A549 (cell line): ENCODE measurements at regions not wholly inside any gene's neighbourhood (a gene's known extent, or its start where the extent isn't known, plus 50 kb on each side); places are given as distances from the start of the nearest gene placed in this dataset.
"Not testable (repeated sequence)": the region's sequence is repeated elsewhere in the genome, so short reads cannot be mapped to it uniquely, and the experiment has no call there.

Source experiments
- ATAC-seq, 2 experiments: fragments of 200-7000 bp in 1 of 2; fragments of >200 bp in 1 of 2; cut with Nextera tagmentation in 1 of 2; cut with Tn5 transposase in 1 of 2; 3 replicates each; pipeline versions ENCODE4 v1.8.0 to v1.9.1; 2018 to 2020; ENCODE audit warnings: mild to moderate bottlenecking in 1 of 2, moderate library complexity in 1 of 2
- CTCF ChIA-PET: fragments of 300-600 bp; sonication (Branson Sonifier 250); formaldehyde crosslinking; extraction: SDS; loops from one replicate; lab custom pipeline; 2021; ENCODE audit warnings: antibody characterized with exemption, inconsistent platforms; lab: Yijun Ruan, JAX
- POLR2A ChIA-PET: fragments of 350-600 bp; formaldehyde crosslinking; extraction: SDS; loops from one replicate; lab custom pipeline; 2021; ENCODE audit warnings: antibody characterized with exemption, inconsistent platforms; lab: Yijun Ruan, JAX
- DNase-seq, 2 experiments: peaks; one replicate each; pipeline versions ENCODE4 v3.0.0 to v3.0.0-alpha.2; 2011 to 2016; ENCODE audit warnings: low read depth in 1 of 2, low spot score in 1 of 2
- FAIRE-seq: peaks from 2 replicates; lab custom pipeline; 2011; peaks lifted over from hg19 to GRCh38; lab: Jason Lieb, UNC
- H3K27ac ChIP-seq, 2 experiments: fragments of >200 bp; sonication (Bioruptor Twin); formaldehyde crosslinking; 3 replicates each; pipeline ENCODE4 v1.5.1; 2016 to 2017
- H3K4me1 ChIP-seq: fragments of >200 bp; sonication (Bioruptor Twin); formaldehyde crosslinking; 3 replicates; pipeline ENCODE4 v1.6.1; 2016
- H3K4me2 ChIP-seq: fragments of >200 bp; sonication (Bioruptor Twin); formaldehyde crosslinking; 3 replicates; pipeline ENCODE4 v1.6.1; 2016
- H3K4me3 ChIP-seq: fragments of >200 bp; sonication (Bioruptor Twin); formaldehyde crosslinking; 3 replicates; pipeline ENCODE4 v1.5.1; 2016
- H3K9me3 ChIP-seq: fragments of >200 bp; sonication (Bioruptor Twin); formaldehyde crosslinking; 3 replicates; pipeline ENCODE4 v1.6.1; 2016
- CEBPB ChIP-seq, 2 experiments: fragments of >200 bp in 1 of 2; sonication (Bioruptor Twin) in 1 of 2; formaldehyde crosslinking in 1 of 2; IDR thresholded peaks; 2 replicates each; pipeline ENCODE4 v1.6.1; 2012 to 2016
- EP300 ChIP-seq, 2 experiments: fragments of >200 bp; sonication (Bioruptor Twin); formaldehyde crosslinking; IDR thresholded peaks; 2 replicates in 1 of 2; 3 replicates in 1 of 2; pipeline ENCODE4 v1.6.1; 2016 to 2017
- FOSB ChIP-seq: fragments of 250-450 bp; sonication (Bioruptor Pico); IDR thresholded peaks from 2 replicates; pipeline ENCODE4 v1.5.0; 2020; ENCODE audit warnings: mild to moderate bottlenecking, moderate library complexity
- FOSL2 ChIP-seq, 2 experiments: fragments of 450-650 bp in 1 of 2; fragments of >200 bp in 1 of 2; sonication (Bioruptor Twin) in 1 of 2; formaldehyde crosslinking; IDR thresholded peaks; 2 replicates each; pipeline versions ENCODE4 v1.5.0 to v1.6.1; 2016 to 2020; ENCODE audit warnings: mild to moderate bottlenecking in 1 of 2, moderate library complexity in 1 of 2
- HDAC2 ChIP-seq: fragments of 200-600 bp; sonication (generic); IDR thresholded peaks from 2 replicates; pipeline ENCODE4 v1.6.1; 2016
- HEYL ChIP-seq: fragments of 250-450 bp; sonication (Bioruptor Pico); IDR thresholded peaks from 2 replicates; pipeline ENCODE4 v1.8.0; 2021; ENCODE audit warnings: mild to moderate bottlenecking, moderate library complexity
- HOXB5 ChIP-seq: fragments of 250-450 bp; sonication (Bioruptor Pico); IDR thresholded peaks from 2 replicates; pipeline ENCODE4 v1.5.0; 2020; ENCODE audit warnings: mild to moderate bottlenecking, moderate library complexity
- JUN ChIP-seq, 2 experiments: fragments of >200 bp; sonication (Bioruptor Twin); formaldehyde crosslinking; IDR thresholded peaks; 2 replicates in 1 of 2; 3 replicates in 1 of 2; pipeline ENCODE4 v1.6.1; 2016 to 2017
- MAFK ChIP-seq: fragments of 450-650 bp; IDR thresholded peaks from 2 replicates; pipeline ENCODE4 v1.6.1; 2014; ENCODE audit not compliant: partially characterized antibody
- MAZ ChIP-seq: fragments of 150-350 bp; IDR thresholded peaks from 2 replicates; pipeline ENCODE4 v1.6.1; 2014; ENCODE audit warnings: antibody characterized with exemption, low read depth, low read length, borderline replicate concordance
- NFE2L2 ChIP-seq: fragments of 150-350 bp; conservative IDR thresholded peaks from 2 replicates; pipeline ENCODE4 v1.6.1; 2014; ENCODE audit warnings: low read length
- NR3C1 ChIP-seq: fragments of >200 bp; sonication (Bioruptor Twin); formaldehyde crosslinking; IDR thresholded peaks from 3 replicates; pipeline ENCODE4 v1.6.1; 2017
- POLR2A ChIP-seq: IDR thresholded peaks from 2 replicates; pipeline ENCODE4 v1.6.1; 2012; ENCODE audit warnings: mild to moderate bottlenecking, low read length
- POLR2AphosphoS2 ChIP-seq: conservative IDR thresholded peaks from 2 replicates; pipeline ENCODE4 v1.6.1; 2012; ENCODE audit warnings: low read length, improper control_type of control experiment, inconsistent platforms
- RAD21 ChIP-seq, 2 experiments: fragments of >200 bp in 1 of 2; sonication (Bioruptor Twin) in 1 of 2; formaldehyde crosslinking in 1 of 2; IDR thresholded peaks in 1 of 2; conservative IDR thresholded peaks in 1 of 2; 2 replicates in 1 of 2; 3 replicates in 1 of 2; pipeline ENCODE4 v1.6.1; 2012 to 2018; ENCODE audit warnings: inconsistent platforms in 1 of 2
- RCOR1 ChIP-seq: fragments of 150-350 bp; IDR thresholded peaks from 2 replicates; pipeline ENCODE4 v1.6.1; 2014; ENCODE audit warnings: antibody characterized with exemption, low read length, low read depth
- RNF2 ChIP-seq: fragments of 200-600 bp; sonication (generic); IDR thresholded peaks from 2 replicates; pipeline ENCODE4 v1.6.1; 2016; ENCODE audit warnings: low read depth, mild to moderate bottlenecking, antibody characterized with exemption, moderate library complexity, borderline replicate concordance
- SMC3 ChIP-seq: fragments of >200 bp; sonication (Bioruptor Twin); formaldehyde crosslinking; IDR thresholded peaks from 3 replicates; pipeline ENCODE4 v1.6.1; 2018; ENCODE audit warnings: inconsistent platforms
- SREBF2 ChIP-seq: fragments of 450-650 bp; IDR thresholded peaks from 2 replicates; pipeline ENCODE4 v1.6.1; 2014; ENCODE audit warnings: mild to moderate bottlenecking, moderate library complexity
- TFCP2L1 ChIP-seq: fragments of 250-450 bp; sonication (Bioruptor Pico); IDR thresholded peaks from 2 replicates; pipeline ENCODE4 v1.5.0; 2021; ENCODE audit warnings: mild to moderate bottlenecking
- ZC3H11A ChIP-seq: fragments of 450-650 bp; IDR thresholded peaks from 2 replicates; pipeline ENCODE4 v1.6.1; 2014; ENCODE audit warnings: antibody characterized with exemption, mild to moderate bottlenecking
- WGBS: methylation state at CpG from one replicate; pipeline ENCODE4 v1.1.6; 2017; ENCODE audit errors: missing lambda C conversion rate; 5-methylcytosine and 5-hydroxymethylcytosine counted together
- TF ChIP-seq, protein P1 (sequence below): fragments of 150-350 bp; IDR thresholded peaks from 2 replicates; pipeline ENCODE4 v1.6.1; 2014; ENCODE audit warnings: low read depth, mild to moderate bottlenecking, low read length
- TF ChIP-seq, protein P2 (sequence below): fragments of 450-650 bp; IDR thresholded peaks from 2 replicates; pipeline ENCODE4 v1.6.1; 2014; ENCODE audit warnings: antibody characterized with exemption
- TF ChIP-seq, protein P3 (sequence below): fragments of >200 bp; sonication (Bioruptor Twin); formaldehyde crosslinking; IDR thresholded peaks from 3 replicates; pipeline ENCODE4 v1.5.1; 2016
- TF ChIP-seq, protein P4 (sequence below): IDR thresholded peaks from 2 replicates; pipeline ENCODE4 v1.6.1; 2012
- TF ChIP-seq, protein P5 (sequence below): fragments of >200 bp; sonication (Bioruptor Twin); formaldehyde crosslinking; IDR thresholded peaks from 3 replicates; pipeline ENCODE4 v1.6.1; 2016

DNA sequence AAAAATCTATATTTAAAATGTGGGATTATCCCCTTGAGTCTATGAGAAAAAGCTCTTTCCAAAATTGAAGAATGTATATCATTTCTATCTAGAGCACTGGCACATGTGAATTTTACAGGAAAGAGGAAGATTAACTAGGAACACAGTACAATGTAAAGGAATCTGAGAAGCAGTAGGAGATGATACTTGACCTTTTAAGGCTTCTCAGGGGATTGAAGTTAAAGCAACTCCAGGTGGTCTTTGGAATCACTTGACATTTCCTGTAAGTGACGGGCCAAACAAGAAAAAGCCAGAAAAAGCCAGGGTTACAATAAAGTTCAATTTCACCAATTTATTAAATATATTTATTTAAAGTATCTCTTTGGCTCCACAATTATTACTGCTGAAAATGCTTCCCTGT lies 1373.9 kb downstream of the OLFM4 start (continued):
- TF ChIP-seq, protein P1, sequence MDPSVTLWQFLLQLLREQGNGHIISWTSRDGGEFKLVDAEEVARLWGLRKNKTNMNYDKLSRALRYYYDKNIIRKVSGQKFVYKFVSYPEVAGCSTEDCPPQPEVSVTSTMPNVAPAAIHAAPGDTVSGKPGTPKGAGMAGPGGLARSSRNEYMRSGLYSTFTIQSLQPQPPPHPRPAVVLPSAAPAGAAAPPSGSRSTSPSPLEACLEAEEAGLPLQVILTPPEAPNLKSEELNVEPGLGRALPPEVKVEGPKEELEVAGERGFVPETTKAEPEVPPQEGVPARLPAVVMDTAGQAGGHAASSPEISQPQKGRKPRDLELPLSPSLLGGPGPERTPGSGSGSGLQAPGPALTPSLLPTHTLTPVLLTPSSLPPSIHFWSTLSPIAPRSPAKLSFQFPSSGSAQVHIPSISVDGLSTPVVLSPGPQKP, result no peak
- no peak for TF ChIP-seq SREBF2
- no peak for TF ChIP-seq EP300 (IDR thresholded peaks at IDR 0.05)
- no peak for TF ChIP-seq NR3C1
- TF ChIP-seq, all 56 proteins: peak for 0

DNA sequence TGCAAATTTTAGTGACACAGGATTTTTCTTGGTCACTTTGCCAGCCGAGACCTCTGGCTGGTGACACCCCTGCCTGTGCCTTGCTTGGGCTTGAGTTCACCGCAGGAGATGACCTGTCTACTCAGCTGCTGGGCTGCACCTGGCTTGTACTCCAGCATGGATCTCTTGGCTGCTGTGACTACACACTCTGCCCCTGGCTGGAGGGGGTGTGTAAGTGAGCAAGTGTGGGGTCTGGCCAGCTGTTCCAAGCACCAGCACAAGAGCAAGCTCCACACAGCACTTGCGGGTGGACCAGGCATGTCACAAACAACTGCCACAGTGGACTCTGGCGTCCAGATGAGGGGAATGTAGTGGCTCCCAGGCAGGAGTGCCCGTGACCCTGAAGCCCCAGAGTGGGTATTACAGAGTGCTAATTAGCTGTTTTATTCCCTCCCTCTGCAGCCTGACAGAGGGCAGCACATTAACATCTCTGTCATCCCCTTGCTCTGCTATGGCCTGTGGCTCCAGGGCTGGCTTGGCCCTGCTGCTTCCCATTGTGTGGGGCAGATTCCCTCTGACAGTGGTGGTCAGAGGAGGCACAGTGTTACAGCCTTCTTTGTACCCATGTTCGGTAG lies 1387.2 kb downstream of the OLFM4 start:
- no peak for TF ChIP-seq FOSL2 (IDR thresholded peaks at IDR 0.05)
- TF ChIP-seq FOSL2 (CRISPR knock-in tag; IDR thresholded peaks at IDR 0.05), result no peak
- TF ChIP-seq, protein P2, sequence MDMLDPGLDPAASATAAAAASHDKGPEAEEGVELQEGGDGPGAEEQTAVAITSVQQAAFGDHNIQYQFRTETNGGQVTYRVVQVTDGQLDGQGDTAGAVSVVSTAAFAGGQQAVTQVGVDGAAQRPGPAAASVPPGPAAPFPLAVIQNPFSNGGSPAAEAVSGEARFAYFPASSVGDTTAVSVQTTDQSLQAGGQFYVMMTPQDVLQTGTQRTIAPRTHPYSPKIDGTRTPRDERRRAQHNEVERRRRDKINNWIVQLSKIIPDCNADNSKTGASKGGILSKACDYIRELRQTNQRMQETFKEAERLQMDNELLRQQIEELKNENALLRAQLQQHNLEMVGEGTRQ, result no peak
- TF ChIP-seq HEYL (CRISPR knock-in tag), result no peak
- TF ChIP-seq JUN (IDR thresholded peaks at IDR 0.05), result no peak
- TF ChIP-seq NFE2L2, result no peak
- TF ChIP-seq RCOR1, result no peak
- TF ChIP-seq MAZ, result no peak
- TF ChIP-seq, protein P3, sequence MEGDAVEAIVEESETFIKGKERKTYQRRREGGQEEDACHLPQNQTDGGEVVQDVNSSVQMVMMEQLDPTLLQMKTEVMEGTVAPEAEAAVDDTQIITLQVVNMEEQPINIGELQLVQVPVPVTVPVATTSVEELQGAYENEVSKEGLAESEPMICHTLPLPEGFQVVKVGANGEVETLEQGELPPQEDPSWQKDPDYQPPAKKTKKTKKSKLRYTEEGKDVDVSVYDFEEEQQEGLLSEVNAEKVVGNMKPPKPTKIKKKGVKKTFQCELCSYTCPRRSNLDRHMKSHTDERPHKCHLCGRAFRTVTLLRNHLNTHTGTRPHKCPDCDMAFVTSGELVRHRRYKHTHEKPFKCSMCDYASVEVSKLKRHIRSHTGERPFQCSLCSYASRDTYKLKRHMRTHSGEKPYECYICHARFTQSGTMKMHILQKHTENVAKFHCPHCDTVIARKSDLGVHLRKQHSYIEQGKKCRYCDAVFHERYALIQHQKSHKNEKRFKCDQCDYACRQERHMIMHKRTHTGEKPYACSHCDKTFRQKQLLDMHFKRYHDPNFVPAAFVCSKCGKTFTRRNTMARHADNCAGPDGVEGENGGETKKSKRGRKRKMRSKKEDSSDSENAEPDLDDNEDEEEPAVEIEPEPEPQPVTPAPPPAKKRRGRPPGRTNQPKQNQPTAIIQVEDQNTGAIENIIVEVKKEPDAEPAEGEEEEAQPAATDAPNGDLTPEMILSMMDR, result no peak
- TF ChIP-seq CEBPB (IDR thresholded peaks at IDR 0.05), result no peak
- TF ChIP-seq RNF2, result no peak
- TF ChIP-seq, protein P4, sequence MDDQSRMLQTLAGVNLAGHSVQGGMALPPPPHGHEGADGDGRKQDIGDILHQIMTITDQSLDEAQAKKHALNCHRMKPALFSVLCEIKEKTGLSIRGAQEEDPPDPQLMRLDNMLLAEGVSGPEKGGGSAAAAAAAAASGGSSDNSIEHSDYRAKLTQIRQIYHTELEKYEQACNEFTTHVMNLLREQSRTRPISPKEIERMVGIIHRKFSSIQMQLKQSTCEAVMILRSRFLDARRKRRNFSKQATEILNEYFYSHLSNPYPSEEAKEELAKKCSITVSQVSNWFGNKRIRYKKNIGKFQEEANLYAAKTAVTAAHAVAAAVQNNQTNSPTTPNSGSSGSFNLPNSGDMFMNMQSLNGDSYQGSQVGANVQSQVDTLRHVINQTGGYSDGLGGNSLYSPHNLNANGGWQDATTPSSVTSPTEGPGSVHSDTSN, result no peak
- POLR2A ChIA-PET, result no interaction called here
- CTCF ChIA-PET, result no interaction called here
- no peaks in the 10 kb centered on the region for H3K4me1 ChIP-seq
- no peak for ATAC-seq
- H3K4me3 ChIP-seq, result no peak overlapping the region
- H3K27ac ChIP-seq, result no peak overlapping the region
- no peaks in the 10 kb centered on the region for H3K9me3 ChIP-seq
- 21% methylated on average over 5 of the region's 6 CpGs for WGBS
- H3K4me2 ChIP-seq, result no peak overlapping the region
- no peak for DNase-seq
- FAIRE-seq, result no peak

DNA sequence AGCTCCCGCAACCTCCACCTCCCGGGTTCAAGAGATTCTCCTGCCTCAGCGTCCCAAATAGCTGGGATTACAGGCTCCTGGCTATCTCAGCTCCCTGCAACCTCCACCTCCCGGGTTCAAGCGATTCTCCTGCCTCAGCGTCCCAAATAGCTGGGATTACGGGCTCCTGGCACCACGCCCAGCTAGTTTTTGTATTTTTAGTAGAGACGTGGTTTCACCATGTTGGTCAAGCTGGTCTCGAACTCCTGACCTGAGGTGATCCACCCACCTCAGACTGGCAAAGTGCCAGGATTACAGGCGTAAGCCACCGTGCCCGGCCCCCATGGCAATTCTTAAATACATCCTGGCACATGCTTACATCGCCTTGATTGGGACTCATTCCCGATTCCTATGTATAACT lies 1394.3 kb downstream of the OLFM4 start:
- POLR2A ChIA-PET, H3K4me1 ChIP-seq, H3K4me3 ChIP-seq, H3K27ac ChIP-seq, H3K4me2 ChIP-seq, ATAC-seq, H3K9me3 ChIP-seq, DNase-seq, CTCF ChIA-PET, FAIRE-seq: not testable (repeated sequence)
- 20% methylated on average over 14 of the region's 15 CpGs for WGBS

DNA sequence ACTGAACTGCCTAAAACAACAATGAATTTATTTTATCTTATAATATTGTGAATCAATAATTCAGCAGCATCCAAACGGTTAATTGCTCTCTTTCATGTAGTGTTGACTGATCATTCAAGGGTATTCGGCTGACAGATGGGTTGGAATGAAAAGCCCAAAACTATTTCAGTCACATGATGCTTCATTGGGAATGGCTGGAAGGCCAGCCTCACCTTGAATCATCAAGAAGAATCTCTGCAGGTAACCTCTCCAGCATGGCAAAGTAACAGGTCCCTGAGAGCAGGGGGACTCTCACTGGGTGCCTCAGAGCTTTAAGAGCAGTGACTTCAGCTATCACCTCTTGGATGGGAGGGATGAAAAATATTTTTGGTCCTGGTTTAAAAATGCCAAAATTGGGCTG lies 1395.7 kb downstream of the OLFM4 start:
- Histone ChIP-seq H3K27ac (no peak overlapping the region), H3K4me1 (no peaks in the 10 kb centered on the region), H3K4me2 (no peak overlapping the region), H3K4me3 (no peak overlapping the region), H3K9me3 (no peaks in the 10 kb centered on the region)
- ATAC-seq (no peak), DNase-seq (no peak), FAIRE-seq (no peak)
- WGBS, result 3% methylated on average over 2 of the region's 2 CpGs
- ChIA-PET CTCF (no interaction called here), POLR2A (no interaction called here)
- TF ChIP-seq RAD21 (conservative IDR thresholded peaks at IDR 0.05 in 1 of 2, IDR thresholded peaks at IDR 0.05 in 1 of 2) (no peak), POLR2AphosphoS2 (no peak), TFCP2L1 (CRISPR knock-in tag) (no peak), MAFK (no peak), ZC3H11A (no peak), HDAC2 (no peak), CEBPB (IDR thresholded peaks at IDR 0.05) (no peak), SMC3 (no peak), SREBF2 (no peak), FOSB (CRISPR knock-in tag) (no peak), POLR2A (no peak), HOXB5 (CRISPR knock-in tag) (no peak)
- TF ChIP-seq, protein P5, sequence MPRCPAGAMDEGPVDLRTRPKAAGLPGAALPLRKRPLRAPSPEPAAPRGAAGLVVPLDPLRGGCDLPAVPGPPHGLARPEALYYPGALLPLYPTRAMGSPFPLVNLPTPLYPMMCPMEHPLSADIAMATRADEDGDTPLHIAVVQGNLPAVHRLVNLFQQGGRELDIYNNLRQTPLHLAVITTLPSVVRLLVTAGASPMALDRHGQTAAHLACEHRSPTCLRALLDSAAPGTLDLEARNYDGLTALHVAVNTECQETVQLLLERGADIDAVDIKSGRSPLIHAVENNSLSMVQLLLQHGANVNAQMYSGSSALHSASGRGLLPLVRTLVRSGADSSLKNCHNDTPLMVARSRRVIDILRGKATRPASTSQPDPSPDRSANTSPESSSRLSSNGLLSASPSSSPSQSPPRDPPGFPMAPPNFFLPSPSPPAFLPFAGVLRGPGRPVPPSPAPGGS, result no peak
